VCaP (cell line): ENCODE measurements at regions not wholly inside any gene's neighbourhood (a gene's known extent, or its start where the extent isn't known, plus 50 kb on each side); places are given as distances from the start of the nearest gene placed in this dataset.

Experiments used
- H3K27ac ChIP-seq: fragments of 450-650 bp; 2 replicates; pipeline ENCODE4 v1.5.1; 2017
- CTCF ChIP-seq: fragments of 450-650 bp; conservative IDR thresholded peaks from 2 replicates; pipeline ENCODE4 v1.5.1; 2017; ENCODE audit warnings: mild to moderate bottlenecking, moderate library complexity

GRCh38 chr18:66676699-66677098 lies 72.8 kb upstream of the CDH19 start:
- TF ChIP-seq CTCF = no peak

GRCh38 chr18:66674286-66674685 lies 70.4 kb upstream of the CDH19 start:
- no peak overlapping the region for H3K27ac ChIP-seq
- no peak for TF ChIP-seq CTCF

More at GRCh38 chr18:66676699-66677098, 72.8 kb upstream of the CDH19 start:
- H3K27ac ChIP-seq = no peak overlapping the region

DNA sequence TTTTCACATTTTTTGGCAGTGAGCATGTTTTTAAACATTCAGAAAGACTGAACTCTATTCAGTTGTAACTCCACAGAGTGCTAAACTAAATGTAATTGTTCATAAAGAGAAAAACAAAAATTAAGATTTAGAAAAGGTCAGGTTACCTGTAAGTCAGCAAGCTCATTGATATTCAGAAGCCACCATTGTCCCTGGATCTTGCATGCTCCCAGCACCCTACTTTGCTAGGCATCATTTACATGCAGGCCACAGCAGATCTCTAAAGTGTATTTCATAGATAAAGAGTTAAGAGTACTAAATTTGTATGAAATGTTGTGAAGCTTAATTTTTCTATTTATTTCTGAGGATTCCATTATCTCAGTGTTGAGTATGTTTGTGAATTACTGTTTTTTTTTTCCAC lies 64.8 kb upstream of the CDH19 start:
- no peak for TF ChIP-seq CTCF
- no peak overlapping the region for H3K27ac ChIP-seq

DNA sequence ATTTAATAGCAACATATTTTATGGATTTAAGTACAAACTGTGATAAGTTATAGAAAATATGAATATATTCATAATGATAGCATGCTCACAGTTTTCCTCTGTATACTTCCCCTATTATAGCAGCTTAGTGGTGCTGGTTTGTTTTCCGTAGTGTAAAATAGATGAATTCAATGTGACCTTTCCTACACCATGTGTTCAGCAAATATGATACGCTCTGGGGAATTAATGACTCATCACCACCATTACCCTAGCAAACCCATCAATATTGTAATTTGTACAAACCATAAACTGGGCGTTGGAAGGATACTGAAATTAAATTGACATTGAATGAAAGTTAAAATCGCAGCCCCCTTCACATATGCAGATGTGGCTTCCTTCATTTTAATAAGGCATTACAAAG lies 58.7 kb upstream of the CDH19 start:
- no peak for TF ChIP-seq CTCF
- H3K27ac ChIP-seq = no peak overlapping the region

- no peak for TF ChIP-seq CTCF
- no peak overlapping the region for H3K27ac ChIP-seq
Observed at GRCh38 chr18:66655407-66655806, 51.5 kb upstream of the CDH19 start.
